Gastroesophageal sphincter (tissue), 4 donors: ENCODE measurements at regions not wholly inside any gene's neighbourhood (a gene's known extent, or its start where the extent isn't known, plus 50 kb on each side); places are given as distances from the start of the nearest gene placed in this dataset.

Source experiments
- ATAC-seq: fragments of 150-250 bp; one replicate; pipeline ENCODE4 v1.9.1; 2016; ENCODE audit warnings: mild to moderate bottlenecking, moderate library complexity
- H3K27ac ChIP-seq, 4 donors: fragments of 200-600 bp; sonication (generic) in 3 of 4; 1 replicate in 3 of 4; 2 replicates in 1 of 4; pipeline ENCODE4 v1.5.1; 2016 to 2019
- H3K27me3 ChIP-seq: fragments of 200-600 bp; sonication (generic); one replicate; pipeline ENCODE4 v1.5.1; 2019
- H3K36me3 ChIP-seq, 2 donors: fragments of 200-600 bp; sonication (generic); one replicate each; pipeline ENCODE4 v1.5.1; 2019; ENCODE audit warnings: control low read depth in 1 of 2
- H3K4me1 ChIP-seq, 3 donors: fragments of 200-600 bp; sonication (generic); 1 replicate in 2 of 3; 2 replicates in 1 of 3; pipeline ENCODE4 v1.5.1; 2016 to 2019; ENCODE audit warnings: control low read depth in 2 of 3
- H3K4me3 ChIP-seq, 2 donors: fragments of 200-600 bp; sonication (generic); one replicate each; pipeline ENCODE4 v1.5.1; 2019; ENCODE audit warnings: mild to moderate bottlenecking in 1 of 2, moderate library complexity in 1 of 2
- H3K9me3 ChIP-seq, 3 donors: fragments of 200-600 bp; sonication (generic); one replicate each; pipeline ENCODE4 v1.5.1; 2017 to 2019; ENCODE audit warnings: control low read depth in 2 of 3
- EP300 ChIP-seq: sonication (generic); formaldehyde crosslinking; IDR thresholded peaks from one replicate; pipeline ENCODE4 v1.6.1; 2017; ENCODE audit warnings: antibody characterized with exemption, mild to moderate bottlenecking
- POLR2A ChIP-seq, 2 donors: fragments of 450-650 bp; IDR thresholded peaks; one replicate each; pipeline ENCODE4 v1.6.1; 2017; ENCODE audit warnings: antibody characterized with exemption in 2 of 2, mild to moderate bottlenecking in 2 of 2, moderate library complexity in 1 of 2
- POLR2AphosphoS5 ChIP-seq: sonication (generic); formaldehyde crosslinking; IDR thresholded peaks from one replicate; pipeline ENCODE4 v1.6.1; 2017; ENCODE audit warnings: antibody characterized with exemption
- WGBS, 2 donors: methylation state at CpG; one replicate each; pipeline ENCODE4 v1.1.5; 2018; ENCODE audit warnings: low coverage in 1 of 2; 5-methylcytosine and 5-hydroxymethylcytosine counted together
- TF ChIP-seq, protein P1 (sequence below), 4 experiments: fragments of 200-600 bp in 2 of 4; fragments of 450-650 bp in 2 of 4; sonication (generic) in 1 of 4; IDR thresholded peaks; one replicate each; pipeline ENCODE4 v1.5.1; 2017 to 2019; ENCODE audit warnings: antibody characterized with exemption in 4 of 4, mild to moderate bottlenecking in 2 of 4, moderate library complexity in 2 of 4

GRCh38 chr14:88989911-88990310, 165.5 kb downstream of the TTC8 start:
- Histone ChIP-seq H3K4me3 (no peak overlapping the region), H3K36me3 (no peaks in the 10 kb centered on the region), H3K9me3 (peaks cover 0 to 27% (median 0%) of the 10 kb centered on the region in 3 donors), H3K27me3 (no peaks in the 10 kb centered on the region), H3K4me1 (no peaks in the 10 kb centered on the region), H3K27ac (no peak overlapping the region)
- no peak for ATAC-seq
- 50 to 100% methylated on average over 1 of the region's 1 CpG for WGBS, 2 donors
- TF ChIP-seq POLR2AphosphoS5 = no peak
- TF ChIP-seq, protein P1, sequence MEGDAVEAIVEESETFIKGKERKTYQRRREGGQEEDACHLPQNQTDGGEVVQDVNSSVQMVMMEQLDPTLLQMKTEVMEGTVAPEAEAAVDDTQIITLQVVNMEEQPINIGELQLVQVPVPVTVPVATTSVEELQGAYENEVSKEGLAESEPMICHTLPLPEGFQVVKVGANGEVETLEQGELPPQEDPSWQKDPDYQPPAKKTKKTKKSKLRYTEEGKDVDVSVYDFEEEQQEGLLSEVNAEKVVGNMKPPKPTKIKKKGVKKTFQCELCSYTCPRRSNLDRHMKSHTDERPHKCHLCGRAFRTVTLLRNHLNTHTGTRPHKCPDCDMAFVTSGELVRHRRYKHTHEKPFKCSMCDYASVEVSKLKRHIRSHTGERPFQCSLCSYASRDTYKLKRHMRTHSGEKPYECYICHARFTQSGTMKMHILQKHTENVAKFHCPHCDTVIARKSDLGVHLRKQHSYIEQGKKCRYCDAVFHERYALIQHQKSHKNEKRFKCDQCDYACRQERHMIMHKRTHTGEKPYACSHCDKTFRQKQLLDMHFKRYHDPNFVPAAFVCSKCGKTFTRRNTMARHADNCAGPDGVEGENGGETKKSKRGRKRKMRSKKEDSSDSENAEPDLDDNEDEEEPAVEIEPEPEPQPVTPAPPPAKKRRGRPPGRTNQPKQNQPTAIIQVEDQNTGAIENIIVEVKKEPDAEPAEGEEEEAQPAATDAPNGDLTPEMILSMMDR (IDR thresholded peaks at IDR 0.05) = no peak
- no peak for TF ChIP-seq EP300
- TF ChIP-seq POLR2A (IDR thresholded peaks at IDR 0.05) = no peak

GRCh38 chr14:88990856-88991255, 166.4 kb downstream of the TTC8 start:
- Histone ChIP-seq H3K4me1 (no peaks in the 10 kb centered on the region), H3K36me3 (no peaks in the 10 kb centered on the region), H3K9me3 (peaks cover 0 to 27% (median 0%) of the 10 kb centered on the region in 3 donors), H3K27ac (no peak overlapping the region), H3K27me3 (no peaks in the 10 kb centered on the region), H3K4me3 (no peak overlapping the region)
- no peak for ATAC-seq
- WGBS, 2 donors = 82% methylated on average over 1 of the region's 1 CpG; no CpG with 5 or more reads in 1 of the 2 donors
- TF ChIP-seq EP300 = no peak
- TF ChIP-seq, protein P1 (IDR thresholded peaks at IDR 0.05) = no peak

- H3K27ac ChIP-seq = no peak overlapping the region
- no peak overlapping the region for H3K4me3 ChIP-seq
- no peaks in the 10 kb centered on the region for H3K36me3 ChIP-seq
- no peaks in the 10 kb centered on the region for H3K27me3 ChIP-seq
- no peaks in the 10 kb centered on the region for H3K4me1 ChIP-seq
- TF ChIP-seq POLR2AphosphoS5 = no peak
- no peak for TF ChIP-seq EP300
- TF ChIP-seq POLR2A (IDR thresholded peaks at IDR 0.05) = no peak
- TF ChIP-seq, protein P1 (IDR thresholded peaks at IDR 0.05) = no peak
- WGBS, 2 donors = 50 to 83% methylated on average over 2 of the region's 3 CpGs
- H3K9me3 ChIP-seq = peaks cover 0 to 25% (median 0%) of the 10 kb centered on the region in 3 donors
- no peak for ATAC-seq
Measured at GRCh38 chr14:88992011-88992410, 167.6 kb downstream of the TTC8 start.

DNA sequence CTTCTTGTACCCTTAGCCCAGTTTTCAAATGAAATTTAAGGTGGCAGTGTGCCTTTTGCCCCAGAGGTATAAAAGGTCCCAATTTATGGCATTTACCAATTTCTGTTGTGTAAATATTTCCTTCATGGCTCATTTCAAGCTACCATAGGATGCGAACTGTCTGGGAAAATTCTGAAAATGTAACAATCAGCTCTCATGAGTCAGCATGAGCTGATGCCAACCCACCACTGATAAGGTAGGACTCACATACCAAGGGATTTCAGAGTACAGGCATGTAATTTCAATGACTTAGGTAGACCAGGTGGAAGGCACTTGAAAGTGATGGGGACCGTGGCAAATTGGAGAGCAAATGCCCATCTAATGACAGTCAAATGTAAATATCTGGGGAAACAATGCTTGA, 169.5 kb downstream of the TTC8 start:
- H3K27ac ChIP-seq = no peak overlapping the region
- H3K4me1 ChIP-seq = no peaks in the 10 kb centered on the region
- WGBS, 2 donors = 81 to 89% methylated on average over 2 of the region's 2 CpGs
- no peak for ATAC-seq
- H3K4me3 ChIP-seq = no peak overlapping the region
- peaks cover 0 to 9% (median 0%) of the 10 kb centered on the region in 3 donors for H3K9me3 ChIP-seq
- TF ChIP-seq, protein P1 (IDR thresholded peaks at IDR 0.05) = no peak
- TF ChIP-seq POLR2AphosphoS5 (no peak), POLR2A (IDR thresholded peaks at IDR 0.05) (no peak), EP300 (no peak)
- no peaks in the 10 kb centered on the region for H3K27me3 ChIP-seq
- H3K36me3 ChIP-seq = no peaks in the 10 kb centered on the region

DNA sequence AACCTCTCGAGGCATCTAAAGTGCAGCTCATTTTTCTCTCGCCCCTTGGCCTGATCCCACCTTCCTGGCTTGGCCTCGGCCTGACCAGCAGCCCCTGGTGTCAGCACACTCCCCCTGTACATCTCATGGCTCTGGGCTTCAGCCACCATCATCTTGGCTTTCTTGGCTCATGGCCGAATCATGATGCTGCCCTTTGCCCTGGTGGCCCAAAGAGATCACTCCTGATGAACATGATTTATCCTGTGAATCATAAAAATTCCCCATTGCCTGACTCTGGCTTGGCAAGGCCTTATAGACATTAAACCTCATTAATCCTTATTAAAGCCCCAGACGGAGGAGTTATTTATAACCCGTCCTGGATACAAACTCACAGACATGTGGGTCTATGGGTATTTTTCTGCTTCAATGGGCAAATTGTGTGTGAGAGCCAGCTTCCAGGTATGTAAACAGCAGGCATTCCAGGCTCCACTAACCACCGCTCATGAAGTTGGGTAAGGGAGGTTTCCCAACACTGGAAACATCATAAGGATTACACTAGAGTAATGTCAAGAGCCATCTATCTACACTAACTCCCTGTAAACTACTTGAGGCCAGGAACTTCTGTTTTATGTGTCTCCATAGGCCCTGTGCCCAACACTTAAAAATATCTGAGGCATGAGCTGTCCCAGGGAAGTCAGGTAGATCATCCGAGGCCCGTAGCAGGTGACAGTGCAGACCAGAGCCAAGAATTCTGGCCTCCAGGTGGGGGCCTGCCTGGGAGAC, 171.2 kb downstream of the TTC8 start:
- H3K9me3 ChIP-seq = peaks cover 0 to 9% (median 0%) of the 10 kb centered on the region in 3 donors
- no peak overlapping the region for H3K4me3 ChIP-seq
- H3K27me3 ChIP-seq = peaks cover 5% of the 10 kb centered on the region
- WGBS, 2 donors = 53 to 70% methylated on average over 6 to 7 of the region's 9 CpGs
- H3K4me1 ChIP-seq = no peaks in the 10 kb centered on the region
- H3K36me3 ChIP-seq = no peaks in the 10 kb centered on the region
- no peak for ATAC-seq
- H3K27ac ChIP-seq = no peak overlapping the region
- TF ChIP-seq, protein P1 (IDR thresholded peaks at IDR 0.05) = no peak
- TF ChIP-seq POLR2A (IDR thresholded peaks at IDR 0.05) = no peak
- no peak for TF ChIP-seq POLR2AphosphoS5
- TF ChIP-seq EP300 = no peak
